ENCODE measurements at regions not wholly inside any gene's neighbourhood (a gene's known extent, or its start where the extent isn't known, plus 50 kb on each side); places are given as distances from the start of the nearest gene placed in this dataset.

- no peak overlapping the region for H3K4me3 ChIP-seq (ENCODE audit: low read depth, low read length)
- peak; percentile 12 for DNase-seq (ENCODE audit: low read depth)
- TF ChIP-seq CTCF (IDR thresholded peaks at IDR 0.05; ENCODE audit: low read depth, low read length, missing control alignments), result no peak
- in situ Hi-C loops (cut with HindIII; ENCODE audit: low sequenced_read_pairs), result no loop called here
These were observed 328.4 kb upstream of the UMPS start for GRCh38 chr3:124401843-124402242.

GRCh38 chr3:124402791-124403190 lies 327.5 kb upstream of the UMPS start:
- TF ChIP-seq CTCF (IDR thresholded peaks at IDR 0.05; ENCODE audit: low read depth, low read length, missing control alignments), result no peak
- no peak overlapping the region for H3K4me3 ChIP-seq (ENCODE audit: low read depth, low read length)
- DNase-seq (ENCODE audit: low read depth), result no peak
- in situ Hi-C loops (cut with HindIII; ENCODE audit: low sequenced_read_pairs), result no loop called here

- no peak for TF ChIP-seq CTCF (IDR thresholded peaks at IDR 0.05; ENCODE audit: low read depth, low read length, missing control alignments)
- no peak overlapping the region for H3K4me3 ChIP-seq (ENCODE audit: low read depth, low read length)
- DNase-seq (ENCODE audit: low read depth), result no peak
- in situ Hi-C loops (cut with HindIII; ENCODE audit: low sequenced_read_pairs), result no loop called here
These were observed 325.6 kb upstream of the UMPS start for GRCh38 chr3:124404621-124405020.

- DNase-seq (ENCODE audit: low read depth), result no peak
- in situ Hi-C loops (cut with HindIII; ENCODE audit: low sequenced_read_pairs), result no loop called here
- no peak overlapping the region for H3K4me3 ChIP-seq (ENCODE audit: low read depth, low read length)
- TF ChIP-seq CTCF (IDR thresholded peaks at IDR 0.05; ENCODE audit: low read depth, low read length, missing control alignments), result no peak
These were observed 323.0 kb upstream of the UMPS start for GRCh38 chr3:124407260-124407659.

GRCh38 chr3:124409650-124410275 lies 320.5 kb upstream of the UMPS start:
- in situ Hi-C loops (cut with HindIII; ENCODE audit: low sequenced_read_pairs), result no loop called here
- DNase-seq (ENCODE audit: low read depth), result peak; percentile 26
- no peak for TF ChIP-seq CTCF (IDR thresholded peaks at IDR 0.05; ENCODE audit: low read depth, low read length, missing control alignments)
- H3K4me3 ChIP-seq (ENCODE audit: low read depth, low read length), result no peak overlapping the region

GRCh38 chr3:124410471-124410870 lies 319.8 kb upstream of the UMPS start:
- DNase-seq (ENCODE audit: low read depth), result no peak
- TF ChIP-seq CTCF (IDR thresholded peaks at IDR 0.05; ENCODE audit: low read depth, low read length, missing control alignments), result no peak
- no peak overlapping the region for H3K4me3 ChIP-seq (ENCODE audit: low read depth, low read length)
- in situ Hi-C loops (cut with HindIII; ENCODE audit: low sequenced_read_pairs), result no loop called here
